HCT116 (cell line): ENCODE measurements at regions not wholly inside any gene's neighbourhood (a gene's known extent, or its start where the extent isn't known, plus 50 kb on each side); places are given as distances from the start of the nearest gene placed in this dataset.

ENCODE experiments used
- ATAC-seq: fragments of 200-7000 bp; cut with Tn5 transposase; 2 replicates; pipeline ENCODE4 v1.9.1; 2020; ENCODE audit warnings: mild to moderate bottlenecking, moderate library complexity
- BruUV-seq: library from RNA; stranded (reverse); fragments of 400-500 nt; replicated peaks from 2 replicates; lab custom pipeline; 2021; lab: Mats Ljungman, UMichigan
- CTCF ChIA-PET: fragments of 300-600 bp; sonication (Branson Sonifier 250); formaldehyde crosslinking; loops from one replicate; lab custom pipeline; 2021; ENCODE audit warnings: antibody characterized with exemption; lab: Charles Lee
- POLR2A ChIA-PET: fragments of 300-600, 350-600 bp; sonication (Branson Sonifier 250); formaldehyde crosslinking; loops from one replicate; lab custom pipeline; 2021; ENCODE audit warnings: antibody characterized with exemption; lab: Charles Lee
- RAD21 ChIA-PET, 2 experiments: fragments of 300-600 bp; sonication (Branson Sonifier 250); formaldehyde crosslinking; loops; one replicate each; lab custom pipeline; 2023; ENCODE audit warnings: low total read pairs in 2 of 2; ENCODE audit not compliant: uncharacterized antibody in 2 of 2, unreplicated experiment in 2 of 2, low non-redundant PET in 1 of 2; lab: Charles Lee
- DNase-seq: peaks from one replicate; pipeline ENCODE4 v3.0.0-alpha.2; 2010; ENCODE audit warnings: low read depth, low spot score
- H2AFZ ChIP-seq: fragments of 200-600 bp; shearing (Covaris generic), sonication (generic); 2 replicates; pipeline ENCODE4 v1.6.1; 2017; ENCODE audit warnings: low read depth, mixed run types, mixed read lengths, antibody characterized with exemption, low read length; ENCODE audit not compliant: poor library complexity, severe bottlenecking
- H3K27ac ChIP-seq: 2 replicates; pipeline ENCODE4 v1.5.1; 2012; ENCODE audit warnings: low read depth, low read length
- H3K27me3 ChIP-seq: fragments of 200-600 bp; sonication (generic); 2 replicates; pipeline ENCODE4 v1.6.1; 2016; ENCODE audit warnings: mixed run types, low read length, mixed read lengths; ENCODE audit not compliant: insufficient read depth
- H3K36me3 ChIP-seq, 2 experiments: fragments of 200-500 bp in 1 of 2; fragments of 200-600 bp in 1 of 2; sonication (Bioruptor generic) in 1 of 2; sonication (generic) in 1 of 2; 2 replicates each; pipeline versions ENCODE4 v1.5.1 to v1.6.1; 2014 to 2016; ENCODE audit warnings: low read length in 2 of 2, inconsistent platforms in 1 of 2, mixed read lengths in 1 of 2, mixed run types in 1 of 2; ENCODE audit not compliant: insufficient read depth in 2 of 2, control insufficient read depth in 1 of 2
- H3K4me1 ChIP-seq, 2 experiments: fragments of 200-600 bp in 1 of 2; sonication (generic) in 1 of 2; 2 replicates each; pipeline versions ENCODE4 v1.5.1 to v1.6.1; 2012 to 2017; ENCODE audit warnings: low read length in 2 of 2, inconsistent platforms in 1 of 2, mild to moderate bottlenecking in 1 of 2, mixed read lengths in 1 of 2, mixed run types in 1 of 2, moderate library complexity in 1 of 2; ENCODE audit not compliant: insufficient read depth in 2 of 2, control insufficient read depth in 1 of 2
- H3K4me2 ChIP-seq: fragments of 200-600 bp; sonication (generic); 2 replicates; pipeline ENCODE4 v1.6.1; 2017; ENCODE audit warnings: mixed run types, low read length, mixed read lengths
- H3K4me3 ChIP-seq, 2 experiments: fragments of 200-600 bp in 1 of 2; sonication (generic) in 1 of 2; replicated peaks in 1 of 2; 2 replicates each; pipeline ENCODE4 v1.5.1; 2011 to 2016; ENCODE audit warnings: low read length in 2 of 2, control low read depth in 1 of 2, low read depth in 1 of 2, mild to moderate bottlenecking in 1 of 2, mixed read lengths in 1 of 2, mixed run types in 1 of 2
- H3K79me2 ChIP-seq: fragments of 200-600 bp; sonication (generic); 2 replicates; pipeline ENCODE4 v1.6.1; 2017; ENCODE audit warnings: mild to moderate bottlenecking, mixed run types, low read length, moderate library complexity, mixed read lengths; ENCODE audit not compliant: insufficient read depth
- H3K9ac ChIP-seq: fragments of 200-600 bp; sonication (generic); 2 replicates; pipeline ENCODE4 v1.6.1; 2016; ENCODE audit warnings: low read length, mixed read lengths
- H3K9me2 ChIP-seq: fragments of 200-600 bp; sonication (generic), shearing (Covaris generic); 2 replicates; pipeline ENCODE4 v1.6.1; 2017; ENCODE audit warnings: mixed run types, mild to moderate bottlenecking, moderate library complexity; ENCODE audit not compliant: insufficient read depth
- H3K9me3 ChIP-seq, 2 experiments: fragments of 200-500 bp in 1 of 2; fragments of 200-600 bp in 1 of 2; sonication (Bioruptor generic) in 1 of 2; sonication (generic) in 1 of 2; 2 replicates each; pipeline ENCODE4 v1.6.1; 2014 to 2017; ENCODE audit warnings: low read length in 2 of 2, mixed read lengths in 2 of 2, inconsistent platforms in 1 of 2, low read depth in 1 of 2, mild to moderate bottlenecking in 1 of 2, mixed run types in 1 of 2, moderate library complexity in 1 of 2; ENCODE audit not compliant: control insufficient read depth in 1 of 2, insufficient read depth in 1 of 2
- H4K20me1 ChIP-seq: fragments of 200-600 bp; sonication (generic), shearing (Covaris generic); 2 replicates; pipeline ENCODE4 v1.6.1; 2017; ENCODE audit warnings: mixed run types, mild to moderate bottlenecking, moderate library complexity; ENCODE audit not compliant: insufficient read depth
- ATF3 ChIP-seq: IDR thresholded peaks from 2 replicates; pipeline ENCODE4 v1.6.1; 2012
- CBX3 ChIP-seq: IDR thresholded peaks from 2 replicates; pipeline ENCODE4 v1.6.1; 2012; ENCODE audit warnings: low read depth
- CEBPB ChIP-seq: IDR thresholded peaks from 2 replicates; pipeline ENCODE4 v1.6.1; 2012; ENCODE audit warnings: low read depth
- CTCF ChIP-seq, 3 experiments: fragments of 200-600 bp in 1 of 3; sonication (generic) in 1 of 3; IDR thresholded peaks in 2 of 3; conservative IDR thresholded peaks in 1 of 3; 2 replicates each; pipeline ENCODE4 v1.5.1; 2012 to 2017; ENCODE audit warnings: low read depth in 2 of 3, low read length in 2 of 3, antibody characterized with exemption in 1 of 3, borderline replicate concordance in 1 of 3, control low read depth in 1 of 3, mild to moderate bottlenecking in 1 of 3, mixed read lengths in 1 of 3, mixed run types in 1 of 3, moderate library complexity in 1 of 3; ENCODE audit not compliant: insufficient read depth in 1 of 3
- EGR1 ChIP-seq: IDR thresholded peaks from 2 replicates; pipeline ENCODE4 v1.6.1; 2012; ENCODE audit warnings: low read depth
- ELF1 ChIP-seq: IDR thresholded peaks from 2 replicates; pipeline ENCODE4 v1.6.1; 2012; ENCODE audit warnings: low read depth, borderline replicate concordance
- EZH2 ChIP-seq: fragments of 200-600 bp; sonication (generic); IDR thresholded peaks from 2 replicates; pipeline ENCODE4 v1.6.1; 2017; ENCODE audit warnings: antibody characterized with exemption, mixed run types
- EZH2phosphoT487 ChIP-seq: fragments of 200-600 bp; IDR thresholded peaks from 2 replicates; pipeline ENCODE4 v1.6.1; 2018; ENCODE audit warnings: antibody characterized with exemption, borderline replicate concordance
- FOSL1 ChIP-seq: IDR thresholded peaks from 2 replicates; pipeline ENCODE4 v1.6.1; 2012; ENCODE audit warnings: low read depth
- JUND ChIP-seq: IDR thresholded peaks from 2 replicates; pipeline ENCODE4 v1.6.1; 2012
- POLR2A ChIP-seq: IDR thresholded peaks from 2 replicates; pipeline ENCODE4 v1.7.0; 2011; ENCODE audit warnings: borderline replicate concordance; ENCODE audit not compliant: insufficient read depth, insufficient read length; ENCODE audit errors: extremely low read depth
- RAD21 ChIP-seq: IDR thresholded peaks from 2 replicates; pipeline ENCODE4 v1.6.1; 2012; ENCODE audit warnings: low read depth, mild to moderate bottlenecking
- REST ChIP-seq: IDR thresholded peaks from 2 replicates; pipeline ENCODE4 v1.6.1; 2012; ENCODE audit warnings: low read depth
- SIN3A ChIP-seq: IDR thresholded peaks from 2 replicates; pipeline ENCODE4 v1.6.1; 2012; ENCODE audit warnings: low read depth
- SP1 ChIP-seq: IDR thresholded peaks from 2 replicates; pipeline ENCODE4 v1.6.1; 2012; ENCODE audit warnings: low read depth
- TCF7L2 ChIP-seq: IDR thresholded peaks from 2 replicates; pipeline ENCODE4 v1.7.0; 2011; ENCODE audit warnings: borderline replicate concordance, inconsistent platforms; ENCODE audit not compliant: insufficient read depth, insufficient read length; ENCODE audit errors: extremely low read depth
- YY1 ChIP-seq: IDR thresholded peaks from 2 replicates; pipeline ENCODE4 v1.6.1; 2011; ENCODE audit warnings: low read length, low read depth, moderate library complexity, mild to moderate bottlenecking; ENCODE audit not compliant: insufficient replicate concordance; ENCODE audit errors: extremely low read depth
- ZBTB33 ChIP-seq: IDR thresholded peaks from 2 replicates; pipeline ENCODE4 v1.6.1; 2011; ENCODE audit warnings: mild to moderate bottlenecking, low read length, moderate library complexity; ENCODE audit not compliant: insufficient replicate concordance; ENCODE audit errors: extremely low read depth
- ZFX ChIP-seq: fragments of 450-650 bp; IDR thresholded peaks from 2 replicates; pipeline ENCODE4 v1.6.1; 2017
- ZNF274 ChIP-seq: fragments of 200-500 bp; sonication (Bioruptor generic); IDR thresholded peaks from 2 replicates; pipeline ENCODE4 v1.6.1; 2014; ENCODE audit warnings: mild to moderate bottlenecking, low read depth, low read length, inconsistent platforms
- intact Hi-C: fragments of 100-400 bp; cut with micrococcal nuclease; formaldehyde crosslinking; loops from 2 replicates; pipeline ENCODE4 v1.10.0; 2022

GRCh38 chr15:97653896-97654295 lies 306.6 kb upstream of the ARRDC4 start (continued):
- TF ChIP-seq ZBTB33, result no peak
- no peak for TF ChIP-seq YY1
- no peak for TF ChIP-seq JUND
- TF ChIP-seq REST, result no peak
- TF ChIP-seq ZNF274, result no peak
- no peak for TF ChIP-seq ELF1
- no peak for TF ChIP-seq CEBPB
- TF ChIP-seq, all 23 proteins: peak for 0

- no peaks in the 10 kb centered on the region for H3K79me2 ChIP-seq
- no peak for ATAC-seq
- RAD21 ChIA-PET, result no interaction called here
- no peaks in the 10 kb centered on the region for H4K20me1 ChIP-seq
- CTCF ChIA-PET, result no interaction called here
- H3K4me1 ChIP-seq, result no peaks in the 10 kb centered on the region
- no peak for DNase-seq
- no peak overlapping the region for H3K4me2 ChIP-seq
- POLR2A ChIA-PET, result no interaction called here
- H3K9me2 ChIP-seq, result no peaks in the 10 kb centered on the region
- no peak overlapping the region for H3K9ac ChIP-seq
- no peaks in the 10 kb centered on the region for H3K36me3 ChIP-seq
- intact Hi-C loops, result no loop called here
- H2AFZ ChIP-seq, result no peak overlapping the region
- H3K27ac ChIP-seq, result no peak overlapping the region
- no peaks in the 10 kb centered on the region; a peak in 2 of 4 replicates for H3K9me3 ChIP-seq
- BruUV-seq, result no TSS peak
- no peaks in the 10 kb centered on the region for H3K27me3 ChIP-seq
- H3K4me3 ChIP-seq, result no peak overlapping the region
- TF ChIP-seq TCF7L2, result no peak
- TF ChIP-seq POLR2A, result no peak
- TF ChIP-seq ZFX, result no peak
- TF ChIP-seq CBX3, result no peak
- TF ChIP-seq ELF1, result no peak
- no peak for TF ChIP-seq EGR1
- TF ChIP-seq ATF3, result no peak
- no peak for TF ChIP-seq RAD21
- no peak for TF ChIP-seq FOSL1
- TF ChIP-seq EZH2, result no peak
- no peak for TF ChIP-seq EZH2phosphoT487
- no peak for TF ChIP-seq YY1
- TF ChIP-seq SP1, result no peak
- no peak for TF ChIP-seq CTCF (IDR thresholded peaks at IDR 0.05 in 2 of 3, conservative IDR thresholded peaks at IDR 0.05 in 1 of 3; ENCODE audit: borderline replicate concordance in 1 of 3, insufficient read depth in 1 of 3, low read depth in 2 of 3, low read length in 2 of 3)
- no peak for TF ChIP-seq SIN3A
These were observed 305.9 kb upstream of the ARRDC4 start for GRCh38 chr15:97654481-97655076.
